ENCODE measurements at regions not wholly inside any gene's neighbourhood (a gene's known extent, or its start where the extent isn't known, plus 50 kb on each side); places are given as distances from the start of the nearest gene placed in this dataset.

DNA sequence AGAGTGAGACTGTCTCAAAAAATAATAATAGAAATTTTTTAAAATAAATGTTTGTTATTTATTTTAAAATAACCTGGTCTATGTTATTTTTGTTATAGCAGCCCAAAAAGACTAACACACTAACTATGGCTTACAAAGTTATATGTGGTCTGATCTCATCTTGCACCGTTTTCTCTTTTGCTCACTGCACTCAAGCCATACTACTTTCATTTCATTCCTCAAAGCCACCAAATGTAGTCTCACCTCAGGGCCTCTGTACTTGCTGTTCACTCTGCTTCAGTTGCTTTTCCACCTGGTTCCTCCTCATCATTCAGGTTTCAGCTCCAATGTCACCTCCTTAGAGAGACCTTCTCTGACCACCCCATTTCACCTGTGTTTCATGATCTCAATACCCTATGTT is 55.2 kb upstream of the MDM1 start:
- H3K9me3 ChIP-seq: peaks cover 0 to 6% (median 0%) of the 10 kb centered on the region in 4 donors
- 83 to 90% methylated on average over 1 of the region's 1 CpG for WGBS, 2 donors
- H3K36me3 ChIP-seq: no peaks in the 10 kb centered on the region
- TF ChIP-seq EP300 (IDR thresholded peaks at IDR 0.05) (no peak), POLR2A (IDR thresholded peaks at IDR 0.05) (no peak)
- intact Hi-C loops (cut with DNase I): no loop called here
- no peaks in the 10 kb centered on the region for H3K4me1 ChIP-seq
- H3K27me3 ChIP-seq: no peaks in the 10 kb centered on the region
- H3K27ac ChIP-seq: no peak overlapping the region
- DNase-seq: no peak
- no peak overlapping the region for H3K4me3 ChIP-seq

GRCh38 chr12:68389305-68389704 is 57.1 kb upstream of the MDM1 start:
- H3K9me3 ChIP-seq: peaks cover 0 to 6% (median 0%) of the 10 kb centered on the region in 4 donors
- no peak overlapping the region for H3K27ac ChIP-seq
- TF ChIP-seq CTCF (IDR thresholded peaks at IDR 0.05) (no peak), POLR2AphosphoS5 (IDR thresholded peaks at IDR 0.05) (no peak), POLR2A (IDR thresholded peaks at IDR 0.05) (no peak), EP300 (IDR thresholded peaks at IDR 0.05) (no peak)
- no peaks in the 10 kb centered on the region for H3K36me3 ChIP-seq
- 96 to 97% methylated on average over 1 of the region's 1 CpG for WGBS, 2 donors
- no peak overlapping the region for H3K4me3 ChIP-seq
- no peaks in the 10 kb centered on the region for H3K4me1 ChIP-seq
- DNase-seq: no peak
- H3K27me3 ChIP-seq: no peaks in the 10 kb centered on the region
- intact Hi-C loops (cut with DNase I): no loop called here

DNA sequence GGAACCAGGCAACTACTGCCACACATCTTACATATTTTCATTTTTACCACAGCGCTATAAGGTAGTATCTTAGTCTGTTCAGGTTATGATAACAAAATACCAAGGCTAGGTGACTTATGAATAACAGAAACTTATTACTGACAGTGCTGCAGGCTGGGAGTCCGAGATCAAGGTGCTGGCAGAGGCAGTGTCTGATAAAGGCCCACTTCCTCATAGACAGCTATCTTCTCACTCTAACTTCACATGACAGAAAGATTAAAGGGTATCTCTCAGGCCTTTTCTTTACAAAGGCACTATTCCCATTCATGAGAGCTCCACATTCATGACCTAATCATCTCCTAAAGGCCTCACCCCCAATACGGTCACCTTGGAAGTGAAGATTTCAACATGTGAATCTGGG is 59.8 kb upstream of the MDM1 start:
- 91 to 94% methylated on average over 3 of the region's 3 CpGs for WGBS, 2 donors
- H3K27ac ChIP-seq: no peak overlapping the region
- no peaks in the 10 kb centered on the region for H3K4me1 ChIP-seq
- intact Hi-C loops (cut with DNase I): no loop called here
- H3K9me3 ChIP-seq: peaks cover 0 to 6% (median 0%) of the 10 kb centered on the region in 4 donors
- no peak for DNase-seq
- no peaks in the 10 kb centered on the region for H3K36me3 ChIP-seq
- H3K27me3 ChIP-seq: no peaks in the 10 kb centered on the region
- no peak for TF ChIP-seq CTCF (IDR thresholded peaks at IDR 0.05)
- no peak for TF ChIP-seq POLR2A (IDR thresholded peaks at IDR 0.05)
- TF ChIP-seq POLR2AphosphoS5 (IDR thresholded peaks at IDR 0.05): no peak
- TF ChIP-seq EP300 (IDR thresholded peaks at IDR 0.05): no peak
- no peak overlapping the region for H3K4me3 ChIP-seq

DNA sequence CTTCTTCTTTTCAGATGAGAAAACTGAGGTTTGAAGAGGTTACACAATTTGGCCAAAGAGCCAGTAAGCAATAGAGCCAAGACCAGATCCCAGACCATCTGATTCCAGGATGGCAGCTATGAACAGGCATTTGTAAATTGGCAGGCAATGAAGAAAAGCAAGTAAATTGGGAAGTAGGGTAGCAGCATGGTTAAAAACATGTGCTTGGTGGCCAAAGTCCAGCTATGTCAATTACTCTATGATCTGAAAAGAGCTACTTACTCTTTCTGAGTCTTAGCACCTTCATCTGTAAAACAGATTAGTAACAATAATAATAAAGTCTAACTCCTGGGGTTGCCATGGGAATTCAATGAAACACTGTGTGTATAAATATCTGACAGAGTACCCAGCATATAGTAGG is 60.2 kb upstream of the MDM1 start:
- Histone ChIP-seq H3K4me3 (no peak overlapping the region), H3K27me3 (no peaks in the 10 kb centered on the region), H3K4me1 (no peaks in the 10 kb centered on the region), H3K27ac (no peak overlapping the region), H3K9me3 (peaks cover 0 to 6% (median 0%) of the 10 kb centered on the region in 4 donors), H3K36me3 (no peaks in the 10 kb centered on the region)
- intact Hi-C loops (cut with DNase I): no loop called here
- TF ChIP-seq POLR2AphosphoS5 (IDR thresholded peaks at IDR 0.05) (no peak), CTCF (IDR thresholded peaks at IDR 0.05) (no peak), POLR2A (IDR thresholded peaks at IDR 0.05) (no peak), EP300 (IDR thresholded peaks at IDR 0.05) (no peak)
- no peak for DNase-seq

GRCh38 chr12:68393417-68393816 is 61.3 kb upstream of the MDM1 start:
- H3K4me3 ChIP-seq: no peak overlapping the region
- 79 to 90% methylated on average over 4 of the region's 4 CpGs for WGBS, 2 donors
- DNase-seq: no peak
- H3K36me3 ChIP-seq: no peaks in the 10 kb centered on the region
- intact Hi-C loops (cut with DNase I): no loop called here
- H3K27me3 ChIP-seq: no peaks in the 10 kb centered on the region
- H3K4me1 ChIP-seq: no peaks in the 10 kb centered on the region
- peaks cover 0 to 6% (median 0%) of the 10 kb centered on the region in 4 donors for H3K9me3 ChIP-seq
- TF ChIP-seq POLR2A (IDR thresholded peaks at IDR 0.05) (no peak), CTCF (IDR thresholded peaks at IDR 0.05) (no peak), EP300 (IDR thresholded peaks at IDR 0.05) (no peak), POLR2AphosphoS5 (IDR thresholded peaks at IDR 0.05) (no peak)
- no peak overlapping the region for H3K27ac ChIP-seq
